ENCODE measurements at regions not wholly inside any gene's neighbourhood (a gene's known extent, or its start where the extent isn't known, plus 50 kb on each side); places are given as distances from the start of the nearest gene placed in this dataset.

DNA sequence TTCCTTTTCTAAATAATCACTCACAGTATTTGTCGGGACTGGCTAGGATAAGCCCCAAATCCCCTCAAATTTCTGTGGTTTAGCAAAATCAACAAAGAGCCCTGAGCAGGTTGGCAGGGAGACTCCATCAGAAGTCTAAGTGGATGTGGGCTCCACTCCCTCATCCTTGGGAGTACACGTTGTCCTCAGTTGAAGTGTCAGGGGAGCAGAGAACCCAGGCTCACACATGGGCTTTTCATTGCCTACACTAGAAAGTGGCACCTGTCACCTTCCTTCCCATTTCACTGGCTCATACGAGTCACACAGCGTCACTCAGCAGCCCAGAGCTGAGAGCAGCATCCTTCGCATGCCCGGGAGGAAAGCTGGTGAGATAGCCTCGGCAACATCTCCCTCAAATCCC is 421.3 kb upstream of the FZD8 start:
- TF ChIP-seq, protein P1, sequence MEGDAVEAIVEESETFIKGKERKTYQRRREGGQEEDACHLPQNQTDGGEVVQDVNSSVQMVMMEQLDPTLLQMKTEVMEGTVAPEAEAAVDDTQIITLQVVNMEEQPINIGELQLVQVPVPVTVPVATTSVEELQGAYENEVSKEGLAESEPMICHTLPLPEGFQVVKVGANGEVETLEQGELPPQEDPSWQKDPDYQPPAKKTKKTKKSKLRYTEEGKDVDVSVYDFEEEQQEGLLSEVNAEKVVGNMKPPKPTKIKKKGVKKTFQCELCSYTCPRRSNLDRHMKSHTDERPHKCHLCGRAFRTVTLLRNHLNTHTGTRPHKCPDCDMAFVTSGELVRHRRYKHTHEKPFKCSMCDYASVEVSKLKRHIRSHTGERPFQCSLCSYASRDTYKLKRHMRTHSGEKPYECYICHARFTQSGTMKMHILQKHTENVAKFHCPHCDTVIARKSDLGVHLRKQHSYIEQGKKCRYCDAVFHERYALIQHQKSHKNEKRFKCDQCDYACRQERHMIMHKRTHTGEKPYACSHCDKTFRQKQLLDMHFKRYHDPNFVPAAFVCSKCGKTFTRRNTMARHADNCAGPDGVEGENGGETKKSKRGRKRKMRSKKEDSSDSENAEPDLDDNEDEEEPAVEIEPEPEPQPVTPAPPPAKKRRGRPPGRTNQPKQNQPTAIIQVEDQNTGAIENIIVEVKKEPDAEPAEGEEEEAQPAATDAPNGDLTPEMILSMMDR (IDR thresholded peaks at IDR 0.05) = no peak
- TF ChIP-seq EP300 (IDR thresholded peaks at IDR 0.05) = no peak
